GM19035 (cell line): ENCODE measurements at regions not wholly inside any gene's neighbourhood (a gene's known extent, or its start where the extent isn't known, plus 50 kb on each side); places are given as distances from the start of the nearest gene placed in this dataset.
"Not testable (repeated sequence)": the region's sequence is repeated elsewhere in the genome, so short reads cannot be mapped to it uniquely, and the experiment has no call there.

Experiments used
- ATAC-seq: cut with Tn5 transposase; IDR thresholded peaks from one replicate; pipeline ENCODE4 v1.9.1; 2021; ENCODE audit not compliant: unreplicated experiment

DNA sequence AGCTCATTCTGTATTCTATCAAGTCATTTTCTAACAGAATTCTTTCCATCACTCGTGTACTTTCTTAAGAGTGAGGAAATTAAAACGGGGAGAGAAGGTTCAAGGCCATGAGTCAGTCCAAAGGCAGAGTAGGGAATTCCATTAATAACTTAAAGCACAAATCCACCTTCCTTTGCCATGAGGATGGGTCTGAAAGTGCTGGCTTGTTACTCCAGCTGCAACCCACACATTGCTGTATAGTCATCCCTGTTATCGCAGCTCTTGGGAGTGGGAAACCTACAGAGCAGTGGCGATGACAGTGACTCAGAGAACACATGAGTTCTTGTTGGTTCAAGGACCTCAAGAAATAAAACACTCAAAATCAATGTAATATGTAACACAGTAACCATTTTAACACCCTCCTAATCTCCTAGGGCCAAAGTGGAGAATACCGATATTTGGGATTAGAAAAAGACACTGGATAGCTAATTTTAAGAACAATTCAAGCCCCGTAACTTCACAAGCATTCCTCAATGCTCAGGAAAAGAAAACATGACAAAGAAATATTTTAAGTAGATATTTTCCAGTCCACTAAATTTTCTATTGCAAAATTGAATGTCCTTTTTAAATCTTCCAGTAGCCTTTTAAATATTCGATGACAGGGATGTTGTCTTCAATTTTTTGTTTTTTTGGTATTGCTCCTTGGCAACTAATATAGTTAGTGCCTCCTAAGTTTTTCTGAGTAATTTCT lies 179.9 kb upstream of the THBS1 start:
- ATAC-seq, result no peak

DNA sequence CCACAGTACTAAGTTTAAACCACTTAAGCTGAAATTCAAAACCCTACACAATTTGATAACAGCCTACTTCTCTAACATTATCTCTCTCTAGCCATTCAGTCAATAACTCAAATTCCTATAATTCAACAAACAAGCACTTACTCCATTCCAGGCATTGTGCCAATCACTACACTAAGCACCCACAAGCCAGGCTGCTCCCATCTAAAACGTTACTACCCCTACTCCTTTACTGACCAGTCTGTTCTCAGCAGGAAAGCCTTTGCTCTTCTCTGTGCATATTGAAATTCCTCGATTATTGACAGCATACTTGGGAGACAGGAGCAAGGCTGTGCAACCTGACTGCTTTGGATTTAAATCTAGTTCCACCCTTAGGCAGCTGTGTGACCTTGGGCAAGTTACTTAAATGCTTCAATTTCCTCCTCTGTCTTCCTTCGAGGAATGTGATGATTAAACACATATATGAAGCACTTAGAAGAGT lies 177.2 kb upstream of the THBS1 start:
- no peak for ATAC-seq

DNA sequence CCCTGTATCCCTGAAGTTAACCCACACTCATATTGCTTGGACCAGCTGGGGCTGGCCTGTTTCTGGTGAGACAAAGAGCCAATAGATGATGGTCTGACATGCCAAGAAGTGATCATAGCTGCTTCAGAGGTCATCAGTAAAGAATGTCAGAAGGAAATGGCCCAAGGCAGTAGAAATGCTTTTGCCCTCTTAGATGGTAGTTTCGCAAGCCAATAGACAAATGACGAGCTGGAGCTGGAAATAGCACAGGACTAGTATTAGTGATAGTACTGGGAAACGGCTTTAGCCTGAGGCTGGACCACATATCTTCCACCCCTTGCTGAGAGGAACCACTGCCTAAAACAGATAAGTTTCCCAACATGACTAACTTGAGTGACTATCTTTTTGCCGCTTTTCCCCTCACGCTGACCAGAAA lies 176.1 kb upstream of the THBS1 start:
- ATAC-seq, result no peak

DNA sequence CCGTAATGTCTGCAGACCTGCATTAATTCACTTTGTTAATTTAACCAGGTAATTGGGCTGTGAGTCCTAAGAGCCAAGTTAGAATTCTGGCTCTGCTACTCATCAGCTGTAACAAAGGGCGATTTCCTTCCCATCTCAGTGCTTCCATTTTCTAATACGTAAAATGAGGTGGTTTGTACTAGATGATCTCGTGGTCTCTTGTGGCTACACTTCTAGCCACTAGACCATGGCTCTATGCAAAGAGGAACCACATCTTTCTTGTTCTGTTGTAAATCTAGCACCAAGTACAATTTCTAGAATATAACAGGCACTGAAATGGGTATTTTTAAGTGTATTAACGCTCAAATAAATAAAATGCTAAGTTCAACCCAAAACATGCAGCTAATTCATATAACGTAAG lies 174.4 kb upstream of the THBS1 start:
- ATAC-seq, result no peak

DNA sequence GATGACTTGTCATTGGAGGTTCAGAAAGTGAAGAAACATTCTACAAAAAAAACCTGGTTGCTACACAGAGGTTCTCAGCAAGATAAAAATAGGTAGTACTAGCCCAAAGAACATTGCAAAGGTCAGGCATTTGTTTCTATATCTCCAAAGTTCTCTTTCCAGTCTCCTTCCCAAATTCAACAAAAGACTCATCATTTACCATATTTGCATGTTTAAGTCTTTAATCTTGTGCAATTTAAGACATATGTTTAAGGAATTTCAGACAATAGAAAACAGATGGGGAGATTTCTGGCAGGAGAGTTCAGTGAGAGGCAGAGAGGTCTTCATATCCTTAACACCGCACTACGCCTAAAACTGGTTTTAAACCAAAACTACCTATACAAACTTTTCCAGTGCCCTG lies 173.8 kb upstream of the THBS1 start:
- ATAC-seq, result no peak

DNA sequence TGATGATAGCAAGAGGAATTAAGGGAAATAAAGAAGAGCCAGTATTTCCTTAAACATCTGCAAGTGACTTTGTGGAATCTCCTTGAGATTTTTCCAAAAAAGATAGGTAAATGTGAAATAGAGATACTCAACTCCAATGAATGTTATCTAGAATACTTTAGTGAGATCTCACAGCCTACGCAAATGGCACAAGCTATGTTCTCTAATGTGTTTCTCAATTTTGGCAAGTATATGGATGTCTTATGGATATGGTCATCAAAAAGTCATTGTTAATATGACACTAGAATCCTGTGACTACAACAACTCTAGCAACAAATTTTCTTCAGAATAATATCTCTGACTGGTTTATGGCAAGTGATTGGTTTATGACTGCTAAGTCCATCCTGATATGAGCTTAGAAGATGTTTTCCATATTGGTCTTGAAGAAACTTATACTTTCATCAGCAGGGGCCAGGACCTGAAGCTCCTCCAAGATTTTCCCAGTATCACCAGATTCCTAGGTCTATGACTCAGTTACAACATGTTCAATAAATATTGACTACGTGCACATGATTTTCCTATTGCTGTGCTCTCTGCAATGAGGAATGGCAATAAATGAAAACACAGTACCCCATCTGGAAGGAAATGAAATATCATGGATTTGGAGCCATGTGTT lies 170.9 kb upstream of the THBS1 start:
- ATAC-seq, result no peak

DNA sequence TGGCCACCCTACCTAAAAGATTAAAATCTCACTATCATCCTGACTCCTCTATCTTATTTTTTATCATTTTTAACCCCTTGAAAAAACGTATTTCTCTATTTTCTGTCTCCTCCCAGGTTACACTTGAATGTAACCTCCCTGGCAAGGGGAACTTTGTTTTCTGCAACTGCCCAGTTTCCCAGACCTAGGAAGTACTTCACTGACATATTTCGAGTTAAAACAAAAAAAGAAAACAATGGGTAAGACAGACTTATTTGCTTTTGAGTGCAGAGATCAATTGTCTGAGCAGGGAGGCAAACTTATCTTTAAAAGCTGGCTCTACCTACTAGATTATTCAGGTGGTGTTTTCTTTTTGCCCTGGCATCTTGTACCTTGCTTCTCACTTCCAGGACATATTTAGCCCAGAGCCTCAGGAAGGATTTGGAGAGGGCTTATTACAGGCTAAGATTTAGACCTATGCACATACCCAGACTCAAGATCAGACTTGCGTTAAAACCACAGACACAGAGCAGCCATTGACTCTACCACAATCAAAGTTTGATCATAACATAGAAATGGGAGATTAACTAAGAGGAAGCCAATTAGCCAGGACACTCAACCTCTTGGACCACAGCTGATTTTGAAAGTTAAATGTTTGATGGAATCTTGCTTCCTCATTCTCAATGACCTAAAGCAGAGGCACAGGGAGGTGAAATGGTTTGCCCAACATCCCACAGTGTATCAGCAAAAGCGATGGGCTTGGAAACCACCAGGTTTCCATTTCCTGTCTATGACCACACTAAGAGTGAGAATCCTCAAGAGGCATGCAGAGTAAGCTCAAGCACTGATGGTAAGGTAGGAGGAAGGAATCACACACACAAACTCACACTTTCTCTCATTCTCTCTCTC lies 169.5 kb upstream of the THBS1 start:
- ATAC-seq, result peak; percentile 92

DNA sequence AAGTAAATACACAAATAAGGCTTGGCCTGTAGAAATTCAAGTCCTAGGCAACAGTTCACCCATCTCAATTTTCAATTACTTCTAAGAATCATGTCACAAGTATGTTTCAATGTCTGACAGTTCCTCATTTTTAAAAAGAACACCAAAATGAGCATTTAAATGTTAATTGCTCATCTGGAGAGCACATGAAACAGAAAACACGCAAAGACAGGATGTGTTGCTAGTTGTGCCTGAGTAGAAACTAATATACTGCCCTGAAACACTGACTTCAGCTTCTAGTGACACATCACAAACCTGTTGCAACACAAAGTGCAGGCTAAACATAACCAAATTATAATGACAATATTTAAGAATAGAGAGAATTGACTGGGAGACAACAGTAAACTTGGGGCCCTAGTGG lies 167.3 kb upstream of the THBS1 start:
- no peak for ATAC-seq

DNA sequence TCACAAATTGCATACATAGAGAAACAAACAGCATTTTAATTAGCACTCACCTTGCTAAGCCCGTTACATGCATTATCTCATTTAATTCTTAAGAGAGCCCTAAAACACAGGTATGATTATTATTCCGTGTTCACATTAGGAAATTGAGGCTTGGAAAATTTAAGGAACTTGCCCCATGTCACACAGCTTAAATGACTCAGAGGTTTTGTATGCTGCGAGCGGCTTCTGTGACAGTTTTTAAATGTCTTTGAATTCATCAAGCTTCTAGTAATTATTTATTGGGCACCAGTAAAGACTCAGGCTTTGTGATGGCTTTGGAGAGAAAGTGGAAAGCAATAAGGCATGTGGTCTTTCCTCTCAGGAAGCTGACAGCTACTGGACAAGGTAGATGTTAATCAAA lies 166.7 kb upstream of the THBS1 start:
- no peak for ATAC-seq

DNA sequence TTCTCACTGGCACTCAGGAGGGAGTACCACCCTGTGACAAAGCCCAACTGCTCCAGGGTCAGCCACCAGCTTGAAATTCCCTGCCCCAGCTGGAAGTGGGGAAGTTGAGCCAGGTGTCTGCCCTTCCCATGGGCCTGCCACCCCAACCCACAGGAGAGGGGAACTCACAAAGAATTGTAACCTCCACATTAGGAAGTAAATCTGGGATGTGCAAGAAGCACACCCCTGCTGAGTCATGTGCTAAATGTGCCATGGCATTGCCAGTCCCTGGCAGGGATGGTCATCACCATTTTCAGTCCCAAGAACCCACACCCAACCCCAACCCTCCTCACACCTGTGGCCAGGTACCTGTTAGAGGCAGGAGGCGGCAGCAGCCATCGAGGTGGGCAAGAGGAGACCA lies 165.2 kb upstream of the THBS1 start:
- no peak for ATAC-seq

DNA sequence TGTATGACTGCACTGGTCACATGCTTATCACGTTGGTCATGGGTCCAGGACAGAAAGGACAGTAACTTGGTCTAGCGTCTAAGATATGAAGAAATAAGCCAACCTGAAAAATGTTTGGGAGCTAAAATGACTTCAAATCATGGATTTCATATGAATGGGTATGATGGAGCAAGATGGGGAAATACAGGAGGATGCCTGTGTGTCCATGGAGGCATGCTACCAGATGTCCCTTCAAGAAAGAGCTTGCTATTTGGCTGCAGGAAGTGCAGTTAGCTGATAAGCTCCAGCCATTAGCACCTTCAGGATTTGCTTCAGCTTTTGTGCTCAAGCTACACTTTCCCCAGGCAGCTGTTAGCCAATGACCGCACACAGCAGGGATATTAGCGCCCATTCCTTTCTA lies 164.6 kb upstream of the THBS1 start:
- ATAC-seq, result no peak

GRCh38 chr15:39417366-39418134 lies 163.3 kb upstream of the THBS1 start:
- no peak for ATAC-seq

- no peak for ATAC-seq
These were observed 161.2 kb upstream of the THBS1 start for GRCh38 chr15:39419651-39420050.

DNA sequence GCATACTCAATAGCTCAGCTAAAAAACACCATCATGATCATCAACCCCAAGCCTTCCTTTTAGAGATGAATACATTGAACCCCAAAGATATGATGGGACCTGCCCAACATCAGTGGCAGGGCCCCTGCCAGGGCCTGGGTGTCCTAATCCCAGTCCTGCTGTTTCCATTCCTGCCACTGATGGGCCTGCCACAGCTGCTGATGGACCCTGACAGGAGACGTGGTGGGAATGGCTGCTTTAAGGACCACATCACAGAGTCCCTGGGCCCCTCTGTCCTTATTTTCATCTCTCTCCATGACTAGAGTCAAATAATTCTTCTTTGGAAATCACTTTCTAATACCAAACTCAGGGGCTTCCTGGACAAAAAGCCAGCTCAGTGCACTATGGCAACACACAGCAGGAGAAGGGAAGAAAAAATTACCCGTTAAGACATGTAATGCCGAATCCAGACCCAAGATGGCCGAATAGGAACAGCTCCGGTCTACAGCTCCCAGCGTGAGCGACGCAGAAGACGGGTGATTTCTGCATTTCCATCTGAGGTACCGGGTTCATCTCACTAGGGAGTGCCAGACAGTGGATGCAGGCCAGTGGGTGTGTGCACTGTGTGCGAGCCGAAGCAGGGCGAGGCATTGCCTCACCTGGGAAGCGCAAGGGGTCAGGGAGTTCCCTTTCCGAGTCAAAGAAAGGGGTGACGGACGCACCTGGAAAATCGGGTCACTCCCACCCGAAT lies 160.6 kb upstream of the THBS1 start:
- not testable (repeated sequence) for ATAC-seq

- not testable (repeated sequence) for ATAC-seq
These were observed 160.1 kb upstream of the THBS1 start for GRCh38 chr15:39420853-39421192.

DNA sequence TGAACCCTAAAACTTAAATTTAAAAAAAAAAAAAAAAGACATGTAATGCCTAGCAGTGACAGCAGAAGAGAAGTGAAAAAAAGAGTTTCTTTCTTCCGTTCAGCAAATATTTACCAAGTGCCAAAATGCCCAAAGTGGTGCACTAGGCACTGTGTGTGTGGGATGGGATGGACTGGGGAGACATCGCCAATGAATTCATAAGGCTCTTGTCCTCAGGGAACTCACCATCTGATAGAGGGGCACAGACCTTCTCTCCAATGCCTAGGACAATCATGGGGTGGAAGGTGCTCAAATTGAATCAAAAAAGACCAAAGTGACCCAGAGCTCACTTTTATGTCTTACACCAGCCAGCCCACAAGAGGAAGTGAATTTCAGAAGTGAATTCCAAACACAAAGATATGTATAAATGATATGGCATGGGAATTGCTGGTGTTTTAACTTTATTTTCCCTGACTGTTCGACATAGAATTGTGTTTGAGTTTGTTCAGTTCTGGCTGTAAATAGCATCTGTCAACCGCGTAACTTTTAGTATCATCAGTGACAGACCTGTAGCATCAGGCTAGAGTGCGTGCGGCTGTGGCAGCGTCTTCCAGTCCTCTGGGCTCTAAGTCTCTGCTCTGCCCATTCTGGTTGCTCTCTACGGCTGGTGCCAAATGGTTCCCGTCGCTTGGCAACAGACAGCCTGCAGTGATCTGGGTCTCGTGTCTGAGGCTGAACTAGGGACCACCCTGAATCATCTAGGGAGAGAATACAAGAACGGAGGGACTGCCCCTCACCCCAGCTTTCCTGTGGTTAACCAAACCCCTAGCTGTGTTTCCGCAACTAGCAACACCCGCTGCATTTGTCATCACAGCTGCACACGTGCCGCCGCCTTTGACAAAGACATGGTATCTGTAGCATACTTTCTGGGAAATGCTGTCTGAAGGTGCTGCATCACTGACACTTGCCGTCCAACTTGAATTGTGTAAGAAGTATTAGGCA lies 154.0 kb upstream of the THBS1 start:
- ATAC-seq, result peak; percentile 83

GRCh38 chr15:39427705-39428104 lies 153.2 kb upstream of the THBS1 start:
- peak; percentile 5 for ATAC-seq

DNA sequence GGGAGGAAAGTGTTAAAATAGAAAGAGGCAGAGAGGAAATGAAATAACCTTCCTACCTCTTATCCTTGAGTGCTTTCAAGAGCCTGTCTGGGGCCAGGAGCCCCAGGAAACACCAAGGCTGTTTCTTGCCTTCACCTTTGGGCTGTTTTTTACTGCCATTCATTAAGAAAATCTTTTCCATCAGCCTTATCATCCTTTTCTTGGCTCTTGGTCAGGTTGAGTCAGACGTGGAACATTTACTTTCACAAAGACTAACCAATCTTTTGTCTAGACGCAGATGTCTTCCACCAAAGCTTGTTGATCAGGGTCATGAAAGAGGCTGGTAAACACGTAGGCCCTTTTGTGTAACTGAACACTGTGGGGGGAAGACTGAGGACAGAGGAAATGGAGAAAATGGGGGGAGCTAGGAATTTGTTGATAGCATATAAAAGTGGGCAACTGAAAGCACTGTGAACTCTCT lies 151.0 kb upstream of the THBS1 start:
- ATAC-seq, result no peak

GRCh38 chr15:39430389-39430788 lies 150.5 kb upstream of the THBS1 start:
- no peak for ATAC-seq
